Activated CD4-positive, alpha-beta T cell treated with anti-CD3 and anti-CD28 coated beads, Interleukin-2, amount 50 U/mL, for 48 hours (primary cell): ENCODE measurements at regions not wholly inside any gene's neighbourhood (a gene's known extent, or its start where the extent isn't known, plus 50 kb on each side); places are given as distances from the start of the nearest gene placed in this dataset.

ENCODE experiments used
- DNase-seq, 2 experiments: peaks; one replicate each; pipeline ENCODE4 v3.0.0-alpha.2; 2020

DNA sequence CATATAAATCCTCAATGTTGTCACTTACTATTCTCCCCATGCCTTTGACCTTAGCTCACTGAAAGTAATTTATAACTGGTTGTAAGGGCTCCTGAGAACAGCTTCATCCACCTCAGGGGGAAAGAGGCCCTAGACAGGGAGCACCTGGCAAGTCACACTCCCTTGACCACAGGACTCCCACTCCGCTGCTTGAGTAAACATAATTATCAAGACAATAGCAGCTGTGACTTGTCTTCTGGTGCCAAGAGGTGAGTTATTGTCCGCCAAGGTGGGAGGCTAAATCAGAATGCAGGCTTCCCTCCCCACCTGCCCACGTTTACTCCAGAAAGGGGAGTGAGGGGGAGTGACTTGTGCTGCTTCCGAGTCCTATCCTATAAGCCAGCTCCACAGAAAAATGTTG is 230.6 kb upstream of the LRATD1 start:
- DNase-seq, result no peak

- DNase-seq, result no peak
Measured at GRCh38 chr2:14408695-14409094, 223.8 kb upstream of the LRATD1 start.

- no peak for DNase-seq
Measured at GRCh38 chr2:14417551-14417950, 215.0 kb upstream of the LRATD1 start.

- no peak for DNase-seq
Measured at GRCh38 chr2:14418115-14418514, 214.4 kb upstream of the LRATD1 start.

DNA sequence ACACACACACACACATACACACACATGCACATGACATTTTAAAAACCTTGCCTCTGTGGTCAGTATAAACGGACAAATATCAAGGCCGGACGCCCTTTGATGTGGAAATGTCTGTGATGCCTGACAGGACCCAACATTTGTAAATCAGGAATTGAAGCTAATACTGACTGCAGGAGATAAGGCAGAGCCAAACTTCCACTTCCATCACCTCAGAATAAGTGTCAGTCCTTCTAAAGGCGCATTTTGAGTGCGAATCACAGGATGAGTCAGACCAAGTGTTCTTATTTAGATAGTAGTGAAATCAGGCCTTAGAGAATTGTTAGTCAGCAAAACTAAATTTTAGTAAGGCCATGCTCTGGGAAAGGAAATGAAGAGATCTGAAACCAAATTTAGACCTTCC is 211.7 kb upstream of the LRATD1 start:
- DNase-seq, result no peak

- DNase-seq, result no peak
Measured at GRCh38 chr2:14422426-14422825, 210.1 kb upstream of the LRATD1 start.

DNA sequence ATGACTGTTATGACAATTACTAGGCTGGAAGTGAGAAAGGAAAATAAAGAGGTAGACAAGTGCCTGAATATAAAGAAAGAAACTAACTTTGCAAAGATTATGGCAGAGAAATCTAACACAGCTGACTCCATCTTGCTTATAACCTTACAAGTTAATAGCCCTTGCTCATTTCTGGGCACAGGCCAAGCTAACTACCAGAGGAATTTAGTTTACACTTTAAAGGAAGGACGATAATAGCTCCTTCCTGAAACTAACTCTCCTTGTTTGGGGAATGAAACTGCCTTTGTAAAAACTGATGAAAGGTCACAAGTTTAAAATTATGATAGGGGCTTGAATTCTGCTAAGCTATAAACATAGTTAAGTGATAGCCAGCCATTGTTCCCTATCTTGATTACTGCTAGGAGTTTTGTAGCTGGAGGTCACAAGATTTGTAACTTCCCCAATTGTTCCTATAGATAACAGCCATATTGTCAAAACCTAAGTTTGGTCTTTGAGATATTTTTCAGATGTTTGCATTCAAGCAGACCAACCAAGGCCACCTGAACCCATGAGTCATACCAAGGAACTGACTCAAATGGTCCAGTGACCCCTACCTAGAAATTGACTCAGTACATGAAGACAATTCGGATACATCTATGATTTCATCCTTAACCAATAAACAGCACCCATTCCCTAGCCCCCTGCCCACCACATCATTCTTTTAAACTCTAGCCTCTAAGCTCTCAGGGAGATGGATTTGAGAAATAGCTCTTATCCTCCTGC is 209.2 kb upstream of the LRATD1 start:
- DNase-seq, result no peak

DNA sequence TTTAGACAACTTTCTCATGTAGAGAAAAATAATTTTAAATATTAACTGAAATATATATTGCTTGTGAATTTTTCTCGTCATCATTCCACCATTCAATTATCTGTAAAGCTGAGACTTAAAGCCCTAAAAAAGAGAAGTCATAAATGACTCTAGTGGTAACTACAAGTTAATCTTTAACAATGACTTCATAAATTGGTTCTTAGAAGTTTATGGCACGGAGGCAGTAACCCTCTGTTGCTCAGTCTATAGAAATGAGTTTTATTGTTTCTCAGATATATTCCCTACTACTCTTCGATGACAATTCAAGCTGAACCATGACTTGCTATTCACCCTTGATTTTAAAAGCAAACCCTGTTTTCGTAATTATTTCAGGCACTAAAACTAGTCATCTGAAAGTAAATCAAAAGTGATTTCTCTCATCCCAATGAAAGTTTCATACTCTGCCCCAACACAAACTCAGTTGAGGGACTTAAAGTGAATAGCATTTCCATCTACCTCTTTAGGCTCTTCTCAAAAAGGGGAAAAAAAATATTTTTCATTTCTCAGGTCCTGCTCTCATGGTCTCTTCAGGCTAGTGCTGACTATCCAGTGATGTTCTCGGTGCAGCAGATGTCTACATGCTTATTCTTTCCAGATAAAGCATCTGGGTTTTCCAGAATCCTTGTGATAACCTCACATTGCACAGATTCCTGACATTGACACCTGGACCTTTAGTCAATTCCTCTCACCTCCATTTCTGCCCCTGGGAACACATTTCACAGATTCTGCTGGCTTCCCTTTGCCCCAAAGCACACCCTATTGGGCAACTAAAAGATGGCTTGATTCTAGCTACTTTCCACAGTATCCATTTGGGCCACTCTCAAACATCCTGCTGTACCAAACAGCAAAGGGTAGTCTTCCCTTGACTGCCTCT is 207.8 kb upstream of the LRATD1 start:
- no peak for DNase-seq

DNA sequence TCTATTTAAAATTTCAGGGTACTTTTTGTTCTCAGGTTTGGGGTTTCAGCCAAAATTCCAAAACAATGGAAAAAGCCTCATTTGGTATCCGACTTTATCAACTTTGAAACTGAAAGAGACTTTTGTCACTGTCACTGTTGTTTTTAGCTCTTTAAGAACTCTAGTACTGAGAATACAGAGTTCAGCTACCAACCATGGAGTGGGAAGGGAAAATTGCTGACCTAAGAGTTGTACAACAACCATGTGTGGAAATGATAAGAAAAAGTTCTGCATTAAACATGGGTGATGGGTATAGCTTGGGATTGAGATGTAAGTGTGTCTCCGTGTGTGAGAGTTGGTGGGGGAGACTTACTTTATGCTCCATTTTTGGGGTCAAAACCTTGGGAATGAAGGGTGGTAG is 206.6 kb upstream of the LRATD1 start:
- DNase-seq, result no peak

DNA sequence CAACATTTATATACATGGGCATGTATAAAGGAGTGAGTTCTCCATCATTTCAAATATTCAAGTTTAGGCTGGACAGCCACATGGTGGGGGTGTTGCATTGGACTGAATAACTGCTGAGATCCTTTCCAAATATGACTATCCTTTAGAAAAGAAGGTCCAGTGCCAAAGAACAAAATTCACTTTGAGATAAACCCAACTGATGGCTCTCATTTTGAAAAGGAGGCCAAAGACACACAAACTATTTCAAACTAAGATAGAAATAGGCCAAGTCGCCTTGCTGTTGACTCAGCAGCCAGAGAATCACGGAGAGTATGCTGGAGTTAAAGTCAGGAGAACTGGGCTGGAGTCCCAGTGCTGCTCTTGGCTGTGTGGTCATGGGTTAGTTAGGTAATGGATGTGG is 204.5 kb upstream of the LRATD1 start:
- no peak for DNase-seq

DNA sequence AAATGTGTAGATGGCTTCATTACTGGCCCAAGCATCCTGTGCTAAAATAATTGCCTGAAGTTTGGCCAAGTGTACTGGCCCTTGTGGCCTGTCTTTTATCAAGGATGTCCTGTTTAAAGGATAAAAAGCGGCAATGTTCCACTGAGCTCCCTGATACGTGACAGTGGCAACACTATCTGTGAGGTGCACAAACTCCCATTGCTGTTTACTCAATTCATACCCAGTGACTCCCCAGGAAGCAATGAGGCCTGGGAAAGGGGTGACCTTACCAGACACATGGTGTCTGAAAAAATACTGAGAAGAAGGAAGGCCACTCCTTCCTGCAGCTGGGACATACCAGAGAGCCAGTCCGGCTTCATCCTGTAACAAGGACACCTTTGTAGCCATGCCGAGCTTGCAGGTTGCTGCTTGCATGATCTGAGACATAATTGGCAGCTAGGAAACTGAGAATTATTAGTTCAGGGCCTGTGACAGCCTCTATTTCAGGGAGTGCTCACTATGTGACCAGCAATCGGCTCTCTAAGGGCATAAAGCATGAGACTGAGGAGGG is 198.5 kb upstream of the LRATD1 start:
- DNase-seq, result no peak

DNA sequence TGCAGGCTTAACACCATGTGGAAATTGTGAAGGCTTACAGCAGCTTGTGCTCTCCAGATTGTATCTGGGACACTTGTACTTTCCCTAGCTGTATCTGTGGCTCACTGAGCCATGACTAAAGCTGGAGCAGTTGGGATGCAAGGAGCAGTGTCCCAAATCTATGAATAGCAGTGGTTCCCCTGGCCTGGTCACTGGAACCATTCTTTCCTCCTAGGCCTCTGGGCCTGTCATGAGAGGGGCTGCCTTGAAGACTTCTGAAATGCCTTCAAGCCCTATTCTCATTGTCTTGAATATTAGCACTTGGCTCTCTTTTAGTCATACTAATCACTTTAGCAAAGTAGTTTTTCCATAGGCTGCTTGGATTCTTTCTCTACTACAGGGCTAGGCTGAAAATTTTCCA is 186.8 kb upstream of the LRATD1 start:
- DNase-seq, result no peak

GRCh38 chr2:14448340-14448739 is 184.2 kb upstream of the LRATD1 start:
- no peak for DNase-seq

DNA sequence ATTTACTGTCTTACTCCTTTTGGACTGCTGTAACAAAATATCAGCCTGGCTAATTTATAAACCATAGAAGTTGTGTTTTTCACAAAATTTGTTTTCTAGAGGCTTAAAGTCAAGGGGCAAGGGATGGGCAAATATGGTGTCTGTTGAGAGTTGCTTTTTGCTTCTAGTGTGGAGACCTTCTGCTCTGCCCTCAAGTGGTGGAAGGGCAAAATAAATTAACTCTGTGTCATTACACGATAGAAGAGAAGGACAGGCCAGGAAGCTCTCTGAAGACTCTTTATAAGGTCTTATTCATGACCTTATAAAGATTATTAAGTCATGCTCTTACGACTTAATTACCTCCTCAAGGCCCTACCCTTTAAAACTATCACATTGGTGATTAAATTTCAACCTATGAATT is 181.2 kb upstream of the LRATD1 start:
- DNase-seq, result no peak

DNA sequence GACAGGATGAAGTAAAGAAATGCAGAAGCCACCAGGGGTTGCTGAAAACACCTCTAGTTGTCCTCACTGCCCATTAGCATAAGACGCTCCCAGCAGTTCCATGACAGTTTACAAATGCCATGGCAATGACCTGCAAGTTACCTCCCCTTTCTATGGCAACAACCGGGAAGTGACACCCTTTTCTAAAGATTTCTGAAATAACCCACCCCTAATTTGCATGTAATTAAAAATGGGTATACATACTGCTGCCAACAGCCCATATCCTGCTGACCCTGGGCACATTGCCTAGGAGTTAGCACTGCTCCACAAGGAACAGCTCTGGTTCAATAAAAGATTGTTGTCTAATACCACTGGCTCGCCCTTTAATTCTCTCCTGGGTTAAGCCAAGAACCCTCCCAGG is 178.3 kb upstream of the LRATD1 start:
- DNase-seq, result no peak

DNA sequence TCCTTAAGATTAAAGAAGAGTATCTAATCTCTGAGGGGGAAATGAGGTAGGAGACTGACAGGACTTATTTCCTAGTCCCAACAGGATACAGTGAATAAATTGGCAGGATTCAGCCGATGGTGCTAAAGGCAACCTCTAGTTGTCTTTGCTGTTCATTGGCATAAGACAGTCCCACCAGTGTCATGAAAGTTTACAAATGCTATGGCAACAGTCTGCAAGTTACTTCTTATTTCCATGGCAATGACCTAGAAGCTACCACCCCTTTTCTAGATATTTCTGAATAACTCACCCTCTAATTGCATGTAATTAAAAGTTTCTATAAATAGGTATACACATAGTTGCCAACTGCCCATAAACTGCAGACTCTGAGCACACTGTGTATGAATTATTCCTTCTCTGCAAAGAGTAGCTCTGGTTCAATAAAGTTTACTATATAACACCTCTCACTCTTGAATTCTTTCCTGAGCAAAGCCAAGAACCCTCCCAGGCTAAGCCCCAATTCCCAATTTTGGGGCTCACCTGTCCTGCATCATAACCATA is 172.7 kb upstream of the LRATD1 start:
- no peak for DNase-seq

DNA sequence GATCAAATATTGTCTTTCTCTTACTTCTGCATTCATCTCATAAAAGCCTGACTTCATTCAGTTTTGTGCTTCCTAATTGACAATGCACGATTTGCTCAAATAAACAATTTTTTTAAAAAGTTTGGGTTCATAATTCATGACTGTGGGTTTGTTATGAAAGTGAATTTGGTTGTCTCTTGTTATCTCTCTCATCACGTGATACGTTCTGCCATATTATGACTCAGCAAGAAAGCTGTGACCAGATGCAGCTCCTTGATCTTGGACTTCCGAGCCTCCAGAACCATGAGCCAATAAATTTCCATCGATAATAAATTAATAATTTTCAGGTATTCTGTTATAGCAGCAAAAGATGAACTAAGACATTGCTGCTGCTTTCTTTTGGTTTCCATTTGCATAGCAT is 156.5 kb upstream of the LRATD1 start:
- DNase-seq, result no peak

DNA sequence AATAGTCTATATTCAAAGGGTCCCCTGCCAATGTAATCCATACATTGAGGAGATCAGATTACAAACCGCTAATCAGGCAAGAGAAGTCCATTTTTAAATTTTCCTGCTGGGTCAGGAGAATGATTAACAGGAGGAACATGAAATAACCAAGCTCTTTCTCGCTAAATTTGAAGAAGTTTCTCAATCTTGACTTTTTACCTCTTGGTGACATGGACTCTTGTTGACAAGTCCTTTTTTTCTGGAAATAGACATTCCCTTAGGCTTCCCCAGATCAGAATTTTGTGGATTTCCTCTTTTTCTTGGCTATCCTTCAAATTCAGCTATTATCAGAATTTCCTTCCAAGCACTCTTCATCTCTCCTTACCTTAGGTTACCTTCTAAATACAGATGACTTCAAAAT is 153.0 kb upstream of the LRATD1 start:
- no peak for DNase-seq

DNA sequence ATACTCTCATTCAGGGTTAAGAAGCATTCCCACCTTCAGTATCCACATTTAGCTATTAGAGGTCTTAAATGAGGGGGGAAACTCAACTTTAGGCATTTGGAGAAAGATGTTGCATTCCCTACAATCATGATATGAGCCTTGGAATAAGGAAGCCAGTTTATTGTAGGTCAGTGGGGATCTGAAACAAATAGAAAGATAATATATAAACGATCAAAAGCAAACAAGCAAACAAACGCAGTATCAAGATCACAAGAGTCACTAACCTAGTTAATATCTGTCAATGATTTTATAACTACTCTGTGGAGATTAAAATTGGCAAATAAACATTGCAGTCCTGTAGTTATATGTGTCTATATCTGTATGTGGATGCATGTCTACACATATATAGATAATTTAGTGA is 152.4 kb upstream of the LRATD1 start:
- no peak for DNase-seq

DNA sequence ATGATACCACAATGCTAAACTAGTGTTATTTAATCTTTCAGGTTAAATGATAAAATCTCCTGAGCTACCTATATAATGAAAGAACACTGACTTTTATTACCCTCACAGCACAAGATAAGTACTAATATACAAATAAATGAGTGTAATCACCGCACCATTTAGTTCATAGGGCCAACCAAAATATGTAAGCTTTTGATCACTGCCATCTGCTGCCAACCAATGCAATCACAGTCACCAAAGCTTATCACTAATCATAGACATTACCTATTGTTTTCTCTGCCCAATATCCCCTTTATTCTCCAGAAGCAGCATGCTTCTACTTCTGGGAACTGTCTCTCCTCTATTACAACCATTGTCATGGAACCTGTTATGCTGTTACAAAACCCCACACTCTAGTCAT is 151.6 kb upstream of the LRATD1 start:
- DNase-seq, result no peak

GRCh38 chr2:14492920-14493503 is 139.5 kb upstream of the LRATD1 start:
- no peak for DNase-seq

GRCh38 chr2:14494759-14495158 is 137.8 kb upstream of the LRATD1 start:
- no peak for DNase-seq

DNA sequence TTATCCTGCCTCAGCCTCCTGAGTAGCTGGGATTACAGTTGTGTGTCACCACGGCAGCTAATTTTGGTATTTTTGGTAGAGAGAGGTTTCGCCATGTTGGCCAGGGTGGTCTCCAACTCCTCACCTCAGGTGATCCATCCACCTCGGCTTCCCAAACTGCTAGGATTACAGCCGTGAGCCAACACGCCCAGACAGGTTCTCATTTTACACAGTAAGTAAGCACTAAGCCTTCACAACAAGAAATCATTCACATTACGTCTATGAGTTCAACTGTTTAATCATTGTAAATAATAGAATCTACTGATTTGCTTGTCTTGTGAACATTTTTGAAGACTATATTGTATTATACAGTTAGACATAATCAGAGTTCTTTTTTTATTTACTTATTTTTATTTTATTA is 131.5 kb upstream of the LRATD1 start:
- DNase-seq, result no peak
